ENCODE measurements at regions not wholly inside any gene's neighbourhood (a gene's known extent, or its start where the extent isn't known, plus 50 kb on each side); places are given as distances from the start of the nearest gene placed in this dataset.

- DNase-seq, result no peak
Observed at GRCh38 chr9:108709997-108710396, 145.8 kb downstream of the ACTL7B start.

DNA sequence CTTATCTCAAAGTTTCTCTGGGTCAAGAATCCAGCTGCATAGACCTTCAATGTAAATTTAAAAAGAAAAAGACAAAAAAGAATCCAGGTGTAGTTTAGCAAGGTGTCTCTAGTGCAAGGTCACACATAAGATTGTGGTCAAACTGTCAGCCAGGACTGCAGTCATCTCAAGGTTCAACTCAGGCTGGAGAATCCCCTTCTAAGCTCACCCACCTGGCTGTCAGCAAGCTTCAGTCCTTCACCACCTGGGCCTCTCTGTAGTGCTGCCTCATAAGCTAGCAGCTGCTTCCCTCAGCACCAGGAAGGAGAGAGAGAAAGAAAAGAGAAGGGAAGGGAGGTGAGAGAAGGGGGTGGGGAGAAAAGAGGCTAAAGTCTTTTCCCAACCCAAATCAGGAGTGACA is 146.7 kb downstream of the ACTL7B start:
- DNase-seq, result no peak

GRCh38 chr9:108708448-108708847 is 147.3 kb downstream of the ACTL7B start:
- DNase-seq, result no peak

GRCh38 chr9:108707120-108707519 is 148.7 kb downstream of the ACTL7B start:
- DNase-seq, result no peak

- DNase-seq, result no peak
Observed at GRCh38 chr9:108704156-108704852, 151.5 kb downstream of the ACTL7B start.

- no peak for DNase-seq
Observed at GRCh38 chr9:108703429-108703828, 152.4 kb downstream of the ACTL7B start.

GRCh38 chr9:108702681-108703080 is 153.1 kb downstream of the ACTL7B start:
- DNase-seq, result no peak

DNA sequence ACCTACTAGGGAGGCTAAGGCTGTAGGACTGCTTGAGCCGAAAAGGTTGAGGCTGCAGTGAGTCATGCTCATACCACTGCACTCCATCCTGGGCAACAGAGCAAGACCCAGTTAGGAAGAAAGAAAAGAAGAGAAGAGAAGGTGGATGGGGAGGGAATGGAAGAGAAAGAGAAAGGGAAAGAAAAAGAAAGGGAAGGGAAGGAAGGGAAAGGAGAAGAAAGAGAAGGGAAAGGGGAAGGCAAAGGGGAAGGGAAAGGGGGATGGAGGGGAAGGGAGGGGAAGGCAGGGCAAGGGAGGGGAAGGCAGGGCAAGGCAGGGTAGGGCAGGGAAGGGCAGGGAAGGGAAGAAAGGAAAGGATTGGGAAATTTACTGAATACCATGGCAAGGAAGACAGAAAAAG is 157.0 kb downstream of the ACTL7B start:
- DNase-seq, result no peak

- no peak for DNase-seq
Observed at GRCh38 chr9:108698231-108698630, 157.6 kb downstream of the ACTL7B start.

GRCh38 chr9:108696156-108696555 is 159.6 kb downstream of the ACTL7B start:
- DNase-seq, result no peak

DNA sequence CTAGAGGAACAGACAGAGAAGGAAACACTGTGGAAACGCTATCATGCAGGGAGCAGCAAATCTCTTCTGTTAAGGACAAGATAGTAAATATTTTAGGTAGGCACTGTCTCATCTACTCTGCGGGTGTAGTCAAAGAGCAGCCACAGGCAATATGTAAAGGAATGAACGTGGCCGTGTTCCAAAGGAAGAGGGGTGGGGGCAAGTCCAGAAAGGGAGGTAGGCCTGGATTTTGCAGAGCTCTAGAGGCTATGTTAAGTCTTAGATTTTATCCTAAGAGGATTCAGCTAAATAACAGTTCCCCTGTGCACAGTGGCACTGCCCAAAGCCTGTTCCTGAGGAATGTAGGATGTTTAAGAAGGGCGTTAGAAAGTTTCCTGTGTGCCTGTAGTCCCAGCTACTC is 161.6 kb downstream of the ACTL7B start:
- DNase-seq, result no peak

- no peak for DNase-seq
Observed at GRCh38 chr9:108691614-108692013, 164.2 kb downstream of the ACTL7B start.

DNA sequence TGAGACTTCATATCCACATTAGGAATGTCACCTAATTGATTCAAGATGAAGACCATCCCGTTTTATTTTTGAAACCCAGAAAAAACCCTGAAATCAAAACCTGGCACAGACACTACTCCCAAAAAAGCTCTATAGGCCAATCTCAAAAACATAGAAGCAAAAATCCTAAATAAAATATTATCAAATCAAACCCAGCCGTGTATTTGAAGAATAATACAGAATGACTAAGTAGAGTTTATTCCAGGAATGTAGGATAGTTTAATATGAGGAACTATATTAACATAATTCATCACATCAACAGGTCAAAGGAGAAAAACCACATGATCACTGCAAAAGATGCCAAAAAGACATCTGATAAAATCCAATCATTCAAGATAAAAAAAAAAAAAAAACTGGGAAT is 167.1 kb downstream of the ACTL7B start:
- no peak for DNase-seq

DNA sequence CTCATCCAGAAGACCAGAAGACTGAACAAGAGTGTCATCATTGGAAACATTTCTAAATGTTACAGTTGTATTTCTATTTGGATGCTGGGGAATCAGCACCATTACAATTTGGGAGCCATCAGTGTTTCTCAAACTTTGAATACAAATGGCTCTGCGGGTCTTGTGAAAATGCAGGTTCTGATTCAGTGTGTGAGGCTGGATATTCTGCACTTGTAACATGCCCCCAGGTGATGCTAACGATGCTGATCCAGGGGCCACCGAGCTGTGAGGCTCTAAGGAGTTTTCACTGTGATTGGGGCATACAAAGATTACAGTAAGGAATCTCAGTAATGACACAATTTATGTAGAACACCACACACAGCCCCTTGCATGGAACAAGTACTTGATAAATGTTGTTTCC is 167.7 kb downstream of the ACTL7B start:
- no peak for DNase-seq

- DNase-seq, result no peak
Observed at GRCh38 chr9:108687006-108687987, 168.5 kb downstream of the ACTL7B start.

DNA sequence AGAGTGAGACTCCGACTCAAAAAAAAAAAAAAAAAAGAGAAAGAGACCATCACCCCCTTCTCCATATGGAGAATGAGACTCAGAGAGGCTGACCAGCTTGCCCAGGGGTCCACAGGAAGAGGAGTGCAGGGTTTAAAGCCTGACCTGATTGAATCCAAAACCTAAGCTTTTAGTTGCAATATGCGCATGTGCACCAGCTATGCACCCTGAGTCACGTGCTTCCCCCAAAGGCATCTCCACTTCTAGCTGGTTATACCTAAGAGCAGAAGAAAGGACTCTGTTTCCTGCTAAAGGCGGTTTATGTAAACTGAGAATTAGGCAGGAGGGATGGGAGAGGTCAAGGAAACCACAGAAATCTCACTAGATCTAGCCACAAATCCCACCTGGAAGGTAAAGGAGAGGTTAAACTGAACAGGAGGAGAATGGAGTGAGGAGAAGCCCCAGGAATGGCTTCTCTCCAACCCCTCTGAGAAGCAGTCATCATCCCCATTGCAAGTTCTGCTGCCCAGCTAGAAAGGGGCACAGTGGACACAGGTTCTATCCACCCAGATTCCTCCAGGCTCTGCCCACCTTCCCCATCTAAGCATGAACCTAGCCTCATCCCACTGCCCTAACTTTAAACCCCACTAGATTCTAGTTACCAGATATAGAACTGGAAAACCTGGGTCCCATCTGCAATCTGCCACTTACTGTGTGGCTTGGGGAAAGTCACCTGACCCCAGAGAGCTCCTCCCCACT is 171.3 kb downstream of the ACTL7B start:
- no peak for DNase-seq

DNA sequence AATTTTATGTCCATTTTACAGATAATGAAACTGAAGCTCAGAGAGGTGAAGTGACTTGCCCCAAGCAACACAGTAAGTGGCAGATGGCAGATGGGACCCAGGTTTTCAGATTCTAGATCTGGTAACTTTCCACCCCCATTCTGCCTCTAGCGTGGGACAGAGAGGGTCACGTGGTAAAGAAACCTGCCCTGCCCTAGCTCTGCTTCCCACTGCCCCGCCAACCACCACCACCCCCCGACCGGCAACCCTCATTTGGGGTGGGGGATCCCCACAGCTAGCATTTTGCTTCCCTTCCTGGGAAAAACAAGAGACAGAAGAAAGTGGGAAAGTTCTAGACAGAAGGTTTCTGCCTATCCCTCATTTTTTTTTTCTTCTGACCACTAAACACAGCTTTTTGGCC is 172.5 kb downstream of the ACTL7B start:
- no peak for DNase-seq

- DNase-seq, result no peak
Observed at GRCh38 chr9:108681851-108682590, 173.8 kb downstream of the ACTL7B start.

GRCh38 chr9:108680946-108681345 is 174.8 kb downstream of the ACTL7B start:
- no peak for DNase-seq

GRCh38 chr9:108677776-108678175 is 178.0 kb downstream of the ACTL7B start:
- no peak for DNase-seq

DNA sequence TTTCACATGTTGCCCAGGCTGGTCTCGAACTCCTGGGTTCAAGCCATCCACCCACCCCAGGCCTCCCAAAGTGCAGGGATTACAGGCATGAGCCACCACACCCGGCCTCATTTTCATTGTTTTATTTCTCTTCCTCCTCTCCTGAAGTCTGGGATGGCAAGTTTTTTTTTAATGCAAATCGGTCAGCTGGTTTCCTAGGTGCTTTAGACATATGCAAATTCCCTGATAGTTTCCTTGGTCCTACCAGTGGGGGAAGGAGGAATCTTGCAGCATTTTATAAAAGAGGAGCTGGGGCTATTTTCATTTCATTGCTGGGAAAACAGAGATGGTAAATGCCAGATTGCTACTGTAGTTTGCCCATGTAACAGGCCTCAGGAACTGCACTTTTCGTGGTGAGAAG is 179.4 kb downstream of the ACTL7B start:
- DNase-seq, result no peak

DNA sequence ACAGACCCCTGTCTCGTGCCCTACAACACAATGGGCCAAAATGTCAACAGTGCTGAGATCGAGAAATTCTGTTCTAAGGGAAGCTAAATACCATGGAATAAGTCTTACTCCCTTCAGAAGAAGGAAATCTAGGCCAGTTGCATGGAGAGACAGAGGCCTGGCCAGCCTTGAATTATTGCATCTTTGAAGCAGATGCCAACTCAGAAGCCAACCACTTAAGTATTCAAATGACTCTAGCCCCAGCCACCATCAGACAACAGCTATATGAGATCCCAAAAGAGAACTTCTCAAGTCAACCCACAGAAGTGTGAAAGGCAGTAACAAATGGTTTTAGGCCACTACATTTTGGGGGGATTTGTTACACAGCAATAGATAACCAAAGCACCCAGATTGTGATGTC is 180.1 kb downstream of the ACTL7B start:
- DNase-seq, result no peak

Measured in activated CD4-positive, alpha-beta T cell treated with anti-CD3 and anti-CD28 coated beads, Interleukin-10, Interleukin-2, amounts not matched to agents 100 ng/mL and 50 ng/mL, durations not matched to agents 16 hours and 8 hours (primary cell).